RWPE2 (cell line): ENCODE measurements at regions not wholly inside any gene's neighbourhood (a gene's known extent, or its start where the extent isn't known, plus 50 kb on each side); places are given as distances from the start of the nearest gene placed in this dataset.
"Not testable (repeated sequence)": the region's sequence is repeated elsewhere in the genome, so short reads cannot be mapped to it uniquely, and the experiment has no call there.

Experiments used
- ATAC-seq: fragments of 200-7000 bp; cut with Tn5 transposase; 3 replicates; pipeline ENCODE4 v1.9.1; 2021; ENCODE audit warnings: low read depth
- DNase-seq: peaks from one replicate; pipeline ENCODE4 v3.0.0-alpha.2; 2020; ENCODE audit warnings: low spot score
- H3K27ac ChIP-seq: fragments of 450-650 bp; 2 replicates; pipeline ENCODE4 v1.5.1; 2017; ENCODE audit warnings: mild to moderate bottlenecking; ENCODE audit not compliant: poor library complexity, severe bottlenecking
- H3K27me3 ChIP-seq: fragments of 250-450 bp; sonication (Bioruptor Pico); 2 replicates; pipeline ENCODE4 v1.5.1; 2021; ENCODE audit warnings: mild to moderate bottlenecking, moderate library complexity; ENCODE audit not compliant: insufficient read depth, poor library complexity, severe bottlenecking
- H3K36me3 ChIP-seq: fragments of 250-450 bp; sonication (Bioruptor Pico); 2 replicates; pipeline ENCODE4 v1.5.1; 2020; ENCODE audit warnings: low read depth, mild to moderate bottlenecking, moderate library complexity
- H3K4me1 ChIP-seq: fragments of 250-450 bp; sonication (Bioruptor Pico); 2 replicates; pipeline ENCODE4 v1.5.1; 2021; ENCODE audit warnings: mild to moderate bottlenecking, moderate library complexity; ENCODE audit not compliant: insufficient read depth, poor library complexity, severe bottlenecking
- H3K4me3 ChIP-seq: fragments of 250-450 bp; sonication (Bioruptor Pico); 2 replicates; pipeline ENCODE4 v1.5.1; 2021; ENCODE audit warnings: mild to moderate bottlenecking, moderate library complexity; ENCODE audit not compliant: severe bottlenecking
- H3K9me3 ChIP-seq: fragments of 250-450 bp; sonication (Bioruptor Pico); 2 replicates; pipeline ENCODE4 v1.5.1; 2021; ENCODE audit warnings: mild to moderate bottlenecking, moderate library complexity; ENCODE audit not compliant: severe bottlenecking
- TF ChIP-seq, protein P1 (sequence below): fragments of 450-650 bp; IDR thresholded peaks from one replicate; pipeline ENCODE4 v1.5.1; 2017; ENCODE audit warnings: mild to moderate bottlenecking, moderate library complexity; ENCODE audit not compliant: poor library complexity, severe bottlenecking

DNA sequence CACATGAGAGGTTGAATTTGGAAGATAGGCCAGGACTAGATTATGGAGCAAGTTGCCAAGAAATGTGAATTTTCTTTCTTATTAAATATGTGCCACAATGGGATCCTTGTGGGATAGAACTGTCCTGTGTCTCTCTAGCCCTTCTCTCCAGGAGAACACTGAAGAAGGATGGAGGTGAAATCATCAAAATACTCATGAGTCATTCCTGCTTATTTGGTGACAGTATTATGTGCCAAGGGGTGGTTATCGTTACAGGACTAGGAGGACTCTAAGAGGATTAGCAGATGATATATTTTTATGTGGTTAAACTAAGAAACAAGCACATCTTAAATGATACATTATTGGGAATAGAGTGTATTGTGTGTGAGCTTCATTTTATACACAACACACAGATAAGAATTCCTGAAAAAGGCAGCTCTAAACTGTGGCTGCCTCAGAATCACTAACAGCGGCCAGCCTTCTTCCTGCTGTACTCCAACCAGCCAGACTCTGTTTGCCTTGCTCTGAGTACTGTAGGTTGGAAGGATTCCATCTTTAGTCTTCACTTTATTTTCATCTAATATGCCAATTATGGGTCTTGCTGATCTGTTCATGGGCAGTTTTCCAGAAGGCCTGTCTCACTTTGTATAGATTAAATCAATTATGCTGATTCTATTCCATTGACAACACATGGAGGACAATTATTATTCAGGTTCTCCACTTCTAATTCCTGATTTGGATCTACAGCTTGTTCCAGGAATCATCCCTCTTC, 325.8 kb downstream of the ABCC12 start:
- Histone ChIP-seq H3K27me3 (no peaks in the 10 kb centered on the region), H3K9me3 (peaks cover 3% of the 10 kb centered on the region), H3K4me1 (no peaks in the 10 kb centered on the region), H3K36me3 (no peaks in the 10 kb centered on the region), H3K4me3 (no peak overlapping the region), H3K27ac (no peak overlapping the region)
- TF ChIP-seq, protein P1, sequence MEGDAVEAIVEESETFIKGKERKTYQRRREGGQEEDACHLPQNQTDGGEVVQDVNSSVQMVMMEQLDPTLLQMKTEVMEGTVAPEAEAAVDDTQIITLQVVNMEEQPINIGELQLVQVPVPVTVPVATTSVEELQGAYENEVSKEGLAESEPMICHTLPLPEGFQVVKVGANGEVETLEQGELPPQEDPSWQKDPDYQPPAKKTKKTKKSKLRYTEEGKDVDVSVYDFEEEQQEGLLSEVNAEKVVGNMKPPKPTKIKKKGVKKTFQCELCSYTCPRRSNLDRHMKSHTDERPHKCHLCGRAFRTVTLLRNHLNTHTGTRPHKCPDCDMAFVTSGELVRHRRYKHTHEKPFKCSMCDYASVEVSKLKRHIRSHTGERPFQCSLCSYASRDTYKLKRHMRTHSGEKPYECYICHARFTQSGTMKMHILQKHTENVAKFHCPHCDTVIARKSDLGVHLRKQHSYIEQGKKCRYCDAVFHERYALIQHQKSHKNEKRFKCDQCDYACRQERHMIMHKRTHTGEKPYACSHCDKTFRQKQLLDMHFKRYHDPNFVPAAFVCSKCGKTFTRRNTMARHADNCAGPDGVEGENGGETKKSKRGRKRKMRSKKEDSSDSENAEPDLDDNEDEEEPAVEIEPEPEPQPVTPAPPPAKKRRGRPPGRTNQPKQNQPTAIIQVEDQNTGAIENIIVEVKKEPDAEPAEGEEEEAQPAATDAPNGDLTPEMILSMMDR: no peak
- DNase-seq (no peak), ATAC-seq (no peak)

DNA sequence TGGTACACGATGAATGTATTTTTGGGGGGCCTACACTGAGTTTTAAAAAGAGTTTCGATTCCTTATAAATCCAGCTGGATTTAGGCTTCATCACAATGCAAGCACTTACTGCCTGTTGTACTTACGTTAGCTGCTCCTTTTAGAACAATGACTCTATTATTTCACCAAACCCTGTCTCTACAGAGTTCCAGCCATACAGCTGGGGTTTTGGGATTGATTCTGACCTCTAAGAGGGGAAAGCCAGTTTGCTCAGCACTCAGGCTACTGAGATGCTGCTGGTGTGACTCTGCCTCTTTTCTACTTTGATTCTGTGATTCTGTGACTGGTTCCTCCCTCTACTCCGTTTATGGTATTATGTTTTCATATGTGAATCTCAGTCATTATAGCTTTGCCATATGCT, 329.7 kb downstream of the ABCC12 start:
- ATAC-seq (no peak), DNase-seq (no peak)
- TF ChIP-seq, protein P1: no peak
- Histone ChIP-seq H3K27me3 (no peaks in the 10 kb centered on the region), H3K27ac (no peak overlapping the region), H3K9me3 (no peaks in the 10 kb centered on the region), H3K4me1 (no peaks in the 10 kb centered on the region), H3K36me3 (no peaks in the 10 kb centered on the region), H3K4me3 (no peak overlapping the region)

DNA sequence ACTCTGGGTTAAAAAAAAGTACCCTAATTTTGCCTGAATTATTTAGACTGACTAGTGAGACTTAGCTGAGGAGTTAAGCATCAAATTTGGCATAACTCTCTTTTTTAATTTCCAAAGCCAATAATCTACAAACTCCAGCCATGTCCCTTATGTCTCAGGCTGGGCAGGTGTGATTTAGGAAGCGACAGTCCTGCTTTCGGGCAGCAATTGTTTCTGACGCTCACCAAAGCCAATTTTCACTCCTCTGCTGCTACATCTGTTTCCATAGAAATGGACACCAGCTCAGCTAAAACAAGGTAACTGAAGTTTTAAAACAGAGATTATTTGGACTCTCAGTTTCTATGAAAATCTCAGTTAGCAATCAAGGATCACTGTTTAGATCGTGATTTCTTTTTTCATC, 338.7 kb downstream of the ABCC12 start:
- ATAC-seq (no peak), DNase-seq (no peak)
- no peak overlapping the region for H3K4me3 ChIP-seq
- no peaks in the 10 kb centered on the region for H3K4me1 ChIP-seq
- no peaks in the 10 kb centered on the region for H3K27me3 ChIP-seq
- TF ChIP-seq, protein P1: no peak
- no peaks in the 10 kb centered on the region for H3K36me3 ChIP-seq
- H3K9me3 ChIP-seq: no peaks in the 10 kb centered on the region
- H3K27ac ChIP-seq: no peak overlapping the region

DNA sequence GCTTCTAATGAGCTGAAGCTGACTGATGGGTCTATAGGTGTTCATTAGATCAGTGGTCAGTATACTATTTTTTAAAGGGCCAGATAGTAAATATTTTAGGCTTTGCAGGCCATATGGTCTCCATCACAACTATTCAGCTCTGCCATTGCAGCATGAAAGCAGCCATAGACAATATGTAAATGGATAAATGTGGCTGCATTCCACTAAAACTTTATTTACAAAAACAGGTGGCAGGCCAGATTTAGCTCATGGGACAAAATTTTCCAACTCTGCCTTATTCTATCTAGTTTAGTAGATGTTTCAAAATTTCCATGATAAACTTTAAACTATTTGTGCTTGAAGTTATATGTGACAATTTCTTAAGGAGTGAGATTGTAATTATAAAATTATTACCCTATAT, 339.3 kb downstream of the ABCC12 start:
- TF ChIP-seq, protein P1: no peak
- Histone ChIP-seq H3K27ac (no peak overlapping the region), H3K9me3 (no peaks in the 10 kb centered on the region), H3K36me3 (no peaks in the 10 kb centered on the region), H3K4me1 (no peaks in the 10 kb centered on the region), H3K27me3 (no peaks in the 10 kb centered on the region), H3K4me3 (no peak overlapping the region)
- no peak for ATAC-seq
- no peak for DNase-seq

DNA sequence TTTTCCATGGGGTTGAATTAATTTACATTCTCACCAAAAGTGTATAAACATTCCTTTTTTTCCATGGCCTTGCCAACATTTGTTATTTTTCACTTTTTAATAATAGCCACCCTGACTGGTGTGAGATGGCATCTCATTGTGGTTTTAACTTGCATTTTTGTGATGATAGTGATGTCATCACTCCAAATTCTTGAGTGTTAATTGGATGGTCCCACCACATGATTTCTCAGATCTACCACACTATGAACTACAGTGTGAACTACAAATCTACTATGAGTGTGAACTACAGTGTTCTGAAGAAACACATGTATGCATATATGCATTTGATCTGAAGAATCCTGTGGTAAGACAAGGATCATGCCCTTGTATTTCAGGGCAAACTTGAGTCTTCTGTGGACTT, 340.1 kb downstream of the ABCC12 start:
- Histone ChIP-seq H3K36me3 (no peaks in the 10 kb centered on the region), H3K27me3 (no peaks in the 10 kb centered on the region), H3K4me3 (no peak overlapping the region), H3K27ac (no peak overlapping the region), H3K4me1 (no peaks in the 10 kb centered on the region), H3K9me3 (no peaks in the 10 kb centered on the region)
- DNase-seq (no peak), ATAC-seq (no peak)
- TF ChIP-seq, protein P1: no peak

DNA sequence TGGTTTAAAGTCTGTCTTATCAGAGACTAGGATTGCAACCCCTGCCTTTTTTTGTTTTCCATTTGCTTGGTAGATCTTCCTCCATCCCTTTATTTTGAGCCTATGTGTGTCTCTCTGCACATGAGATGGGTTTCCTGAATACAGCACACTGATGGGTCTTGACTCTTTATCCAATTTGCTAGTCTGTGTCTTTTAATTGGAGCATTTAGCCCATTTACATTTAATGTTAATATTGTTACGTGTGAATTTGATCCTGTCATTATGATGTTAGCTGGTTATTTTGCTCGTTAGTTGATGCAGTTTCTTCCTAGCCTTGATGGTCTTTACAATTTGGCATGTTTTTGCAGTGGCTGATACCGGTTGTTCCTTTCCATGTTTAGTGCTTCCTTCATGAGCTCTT, 344.0 kb downstream of the ABCC12 start:
- ATAC-seq, H3K4me1 ChIP-seq, DNase-seq, H3K36me3 ChIP-seq, H3K27ac ChIP-seq, H3K27me3 ChIP-seq, H3K9me3 ChIP-seq, H3K4me3 ChIP-seq: not testable (repeated sequence)
